Psoas muscle (tissue), 7 donors: ENCODE measurements at regions not wholly inside any gene's neighbourhood (a gene's known extent, or its start where the extent isn't known, plus 50 kb on each side); places are given as distances from the start of the nearest gene placed in this dataset.

Experiments
- ATAC-seq, 4 donors: fragments of 200-7000 bp; cut with Tn5 transposase; one replicate each; pipeline ENCODE4 v1.9.1; 2020; ENCODE audit warnings: moderate library complexity in 3 of 4, mild to moderate bottlenecking in 2 of 4
- DNase-seq, 2 donors: peaks; one replicate each; pipeline ENCODE4 v3.0.0-alpha.2; 2020
- H3K27ac ChIP-seq: fragments of 200-600 bp; one replicate; pipeline ENCODE4 v1.8.0; 2022
- H3K27me3 ChIP-seq, 3 donors: fragments of 200-600 bp in 1 of 3; one replicate each; pipeline versions ENCODE4 v1.6.1 to v1.8.0; 2013 to 2022; ENCODE audit warnings: low read length in 2 of 3, mild to moderate bottlenecking in 2 of 3, moderate library complexity in 1 of 3; ENCODE audit not compliant: insufficient read depth in 3 of 3
- H3K36me3 ChIP-seq, 2 donors: fragments of 200-600 bp in 1 of 2; one replicate each; pipeline versions ENCODE4 v1.6.1 to v1.8.0; 2013 to 2022; ENCODE audit warnings: low read depth in 1 of 2, mild to moderate bottlenecking in 1 of 2, moderate library complexity in 1 of 2; ENCODE audit not compliant: insufficient read depth in 1 of 2
- H3K4me1 ChIP-seq: fragments of 200-600 bp; one replicate; pipeline ENCODE4 v1.8.0; 2022
- H3K4me3 ChIP-seq: fragments of 200-600 bp; one replicate; pipeline ENCODE4 v1.8.0; 2022; ENCODE audit warnings: mild to moderate bottlenecking
- H3K9me3 ChIP-seq: fragments of 200-600 bp; one replicate; pipeline ENCODE4 v1.8.0; 2022
- WGBS, 3 donors: extraction: QIAGEN DNeasy Blood & Tissue Kit; methylation state at CpG; one replicate each; pipeline versions ENCODE4 v1.1.6 to v1.1.7; 2013; 5-methylcytosine and 5-hydroxymethylcytosine counted together
- intact Hi-C, 2 donors: fragments of 100-400 bp; cut with DNase I; formaldehyde crosslinking; loops; one replicate each; pipeline versions ENCODE4 v1.11.0 to v1.14.2; 2022
- TF ChIP-seq, protein P1 (sequence below): fragments of 200-600 bp; IDR thresholded peaks from one replicate; pipeline ENCODE4 v1.8.0; 2022; ENCODE audit warnings: antibody characterized with exemption
- donor health status: healthy with polysubstance abuse.
- donor health status: DM: no; HTN: no; CAD: no; lungs with moderate emphysema.
- donor health status: Bipolar disorder and iron deficiency.
- donor health status: healthy.
- donor health status: DM: yes; HTN: yes; CAD: no.
- donor health status: DM: no; HTN: no; CAD: no.
- donor health status: DM: yes; HTN: yes; CAD: no.

DNA sequence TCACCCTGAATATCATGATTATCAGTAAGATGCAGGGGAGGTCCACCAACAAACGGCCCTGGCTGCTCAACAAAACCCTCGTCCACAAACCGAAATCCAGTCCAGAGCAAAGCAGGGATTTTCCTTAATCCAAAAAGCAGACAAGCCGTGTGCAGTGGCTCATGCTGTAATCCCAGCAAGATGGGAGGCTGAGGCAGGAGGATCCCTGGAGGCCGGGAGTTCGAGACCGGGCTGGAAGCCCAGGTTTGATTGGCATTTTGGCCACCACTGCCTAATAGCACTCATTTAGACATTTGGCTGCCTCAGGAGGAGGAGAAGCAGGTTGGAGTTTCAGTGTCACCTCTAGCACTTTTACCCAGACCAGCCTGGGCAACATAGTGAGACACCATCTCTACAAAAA is 562.0 kb upstream of the AUTS2 start:
- H3K27me3 ChIP-seq, result no peaks in the 10 kb centered on the region
- H3K27ac ChIP-seq, result no peak overlapping the region
- H3K9me3 ChIP-seq, result no peaks in the 10 kb centered on the region
- H3K4me3 ChIP-seq, result no peak overlapping the region
- no peaks in the 10 kb centered on the region for H3K36me3 ChIP-seq
- WGBS, 3 donors, result 62 to 75% (median 73%) methylated on average over 7 of the region's 7 CpGs
- H3K4me1 ChIP-seq, result no peaks in the 10 kb centered on the region
- ATAC-seq (no peak), DNase-seq (no peak)
- intact Hi-C loops, result no loop called here
- TF ChIP-seq, protein P1, sequence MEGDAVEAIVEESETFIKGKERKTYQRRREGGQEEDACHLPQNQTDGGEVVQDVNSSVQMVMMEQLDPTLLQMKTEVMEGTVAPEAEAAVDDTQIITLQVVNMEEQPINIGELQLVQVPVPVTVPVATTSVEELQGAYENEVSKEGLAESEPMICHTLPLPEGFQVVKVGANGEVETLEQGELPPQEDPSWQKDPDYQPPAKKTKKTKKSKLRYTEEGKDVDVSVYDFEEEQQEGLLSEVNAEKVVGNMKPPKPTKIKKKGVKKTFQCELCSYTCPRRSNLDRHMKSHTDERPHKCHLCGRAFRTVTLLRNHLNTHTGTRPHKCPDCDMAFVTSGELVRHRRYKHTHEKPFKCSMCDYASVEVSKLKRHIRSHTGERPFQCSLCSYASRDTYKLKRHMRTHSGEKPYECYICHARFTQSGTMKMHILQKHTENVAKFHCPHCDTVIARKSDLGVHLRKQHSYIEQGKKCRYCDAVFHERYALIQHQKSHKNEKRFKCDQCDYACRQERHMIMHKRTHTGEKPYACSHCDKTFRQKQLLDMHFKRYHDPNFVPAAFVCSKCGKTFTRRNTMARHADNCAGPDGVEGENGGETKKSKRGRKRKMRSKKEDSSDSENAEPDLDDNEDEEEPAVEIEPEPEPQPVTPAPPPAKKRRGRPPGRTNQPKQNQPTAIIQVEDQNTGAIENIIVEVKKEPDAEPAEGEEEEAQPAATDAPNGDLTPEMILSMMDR, result no peak

DNA sequence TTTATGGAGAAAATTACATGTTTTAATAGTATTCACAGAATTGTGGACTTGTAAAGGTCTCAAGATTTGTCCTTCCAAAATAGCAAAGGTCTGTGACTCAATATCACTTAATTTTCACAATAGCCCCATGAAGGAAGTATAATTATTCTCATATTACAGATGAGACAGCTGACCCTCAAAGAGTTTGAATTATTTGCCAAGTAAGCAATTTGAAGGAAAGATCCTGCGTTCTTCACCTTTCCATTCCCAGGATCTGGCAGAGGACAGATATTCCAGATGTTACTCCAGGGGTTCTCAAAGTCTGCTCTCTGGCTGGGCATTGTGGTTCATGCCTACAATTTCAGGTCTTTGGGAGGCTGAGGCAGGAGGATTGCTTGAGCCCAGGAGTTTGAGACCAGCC is 559.4 kb upstream of the AUTS2 start:
- Histone ChIP-seq H3K9me3 (no peaks in the 10 kb centered on the region), H3K27ac (no peak overlapping the region), H3K4me1 (no peaks in the 10 kb centered on the region), H3K36me3 (no peaks in the 10 kb centered on the region), H3K27me3 (no peaks in the 10 kb centered on the region), H3K4me3 (no peak overlapping the region)
- intact Hi-C loops, result no loop called here
- WGBS, 3 donors, result 21 to 47% (median 28%) methylated on average over 1 of the region's 1 CpG
- ATAC-seq (no peak), DNase-seq (no peak)
- TF ChIP-seq, protein P1, result no peak

DNA sequence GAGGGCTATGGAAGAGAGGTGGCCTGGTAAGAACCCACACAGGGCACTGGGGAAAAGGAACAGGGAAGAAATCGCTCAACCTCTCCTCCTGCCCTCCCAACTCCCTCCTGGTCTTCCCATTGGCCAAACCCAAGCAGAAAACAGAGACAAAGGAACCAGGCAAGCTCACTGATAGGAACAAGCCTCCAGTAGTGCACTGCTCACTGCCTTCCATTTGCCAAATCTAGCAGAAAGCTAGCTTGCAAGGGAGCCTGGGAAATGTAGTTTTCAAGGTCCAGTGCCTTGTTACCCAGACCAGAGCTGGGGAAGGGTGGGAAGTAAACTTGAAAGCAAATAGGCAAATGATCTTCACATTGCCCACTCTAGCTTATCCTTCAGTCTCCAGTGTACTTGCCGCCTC is 556.1 kb upstream of the AUTS2 start:
- no peaks in the 10 kb centered on the region for H3K9me3 ChIP-seq
- no peak for ATAC-seq

DNA sequence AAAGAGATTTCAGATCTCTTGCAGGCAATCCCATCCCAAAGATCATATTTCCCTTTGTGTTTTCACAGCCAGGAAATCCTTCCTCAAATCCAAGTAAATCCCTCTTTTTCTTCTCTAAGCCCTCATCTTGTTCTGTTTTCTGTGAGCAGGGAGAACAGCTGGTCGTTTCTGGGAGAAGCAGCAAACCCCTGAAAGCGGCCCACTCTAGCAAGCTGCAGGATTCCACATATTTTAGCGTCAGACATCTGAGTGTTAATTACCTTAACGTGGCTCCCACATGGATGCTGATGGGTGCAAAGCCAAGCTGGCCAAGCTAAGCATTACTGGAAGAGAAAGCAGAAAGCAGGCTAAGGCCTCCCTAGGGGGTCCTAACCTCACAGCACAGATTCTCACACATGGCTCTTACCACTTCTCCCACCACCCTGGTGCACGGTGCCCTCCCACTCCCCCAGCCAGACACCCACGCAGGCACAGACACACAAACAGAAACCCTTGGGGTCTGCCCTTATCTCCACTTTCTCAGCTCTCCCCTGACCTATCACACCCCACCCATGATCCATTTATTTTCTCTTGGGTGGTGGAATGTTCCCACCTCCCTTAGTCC is 551.0 kb upstream of the AUTS2 start:
- H3K4me3 ChIP-seq, result no peak overlapping the region
- DNase-seq, result no peak
- ATAC-seq, result no peak
- intact Hi-C loops, result no loop called here
- no peaks in the 10 kb centered on the region for H3K36me3 ChIP-seq
- no peak overlapping the region for H3K27ac ChIP-seq
- WGBS, 3 donors, result 15 to 20% (median 16%) methylated on average over 6 of the region's 6 CpGs
- no peaks in the 10 kb centered on the region for H3K4me1 ChIP-seq
- H3K9me3 ChIP-seq, result no peaks in the 10 kb centered on the region
- no peaks in the 10 kb centered on the region for H3K27me3 ChIP-seq
- TF ChIP-seq, protein P1, result no peak

More for the DNA sequence above, 556.1 kb upstream of the AUTS2 start:
- no peaks in the 10 kb centered on the region for H3K36me3 ChIP-seq
- H3K4me1 ChIP-seq, result no peaks in the 10 kb centered on the region
- WGBS, 3 donors, result 85 to 94% (median 93%) methylated on average over 2 of the region's 2 CpGs
- H3K27ac ChIP-seq, result no peak overlapping the region
- TF ChIP-seq, protein P1, result no peak
- no peaks in the 10 kb centered on the region for H3K27me3 ChIP-seq
- intact Hi-C loops, result no loop called here
- DNase-seq, result no peak
- H3K4me3 ChIP-seq, result no peak overlapping the region

GRCh38 chr7:69049326-69049725 is 548.9 kb upstream of the AUTS2 start:
- 51 to 64% (median 55%) methylated on average over 5 of the region's 5 CpGs for WGBS, 3 donors
- Histone ChIP-seq H3K4me1 (no peaks in the 10 kb centered on the region), H3K36me3 (no peaks in the 10 kb centered on the region), H3K27me3 (no peaks in the 10 kb centered on the region), H3K4me3 (no peak overlapping the region), H3K27ac (no peak overlapping the region), H3K9me3 (no peaks in the 10 kb centered on the region)
- DNase-seq, result no peak
- TF ChIP-seq, protein P1, result no peak
- ATAC-seq, result no peak
- intact Hi-C loops, result no loop called here
